ENCODE measurements at regions not wholly inside any gene's neighbourhood (a gene's known extent, or its start where the extent isn't known, plus 50 kb on each side); places are given as distances from the start of the nearest gene placed in this dataset.

GRCh38 chr16:87542531-87543102, 49.8 kb upstream of the ZCCHC14 start:
- Mint-ChIP-seq H3K9me3 (ENCODE audit: unreplicated experiment) (no peaks in the 10 kb centered on the region), H3K36me3 (ENCODE audit: insufficient read depth, unreplicated experiment) (no peaks in the 10 kb centered on the region), H3K4me3 (ENCODE audit: unreplicated experiment) (no peak overlapping the region), H3K27ac (ENCODE audit: unreplicated experiment) (no peak overlapping the region), H3K4me1 (ENCODE audit: low read depth, unreplicated experiment) (no peaks in the 10 kb centered on the region), H3K27me3 (ENCODE audit: insufficient read depth, unreplicated experiment) (no peaks in the 10 kb centered on the region)
- intact Hi-C loops (cut with micrococcal nuclease; ENCODE audit: unreplicated experiment) = loop anchor here (2.0 kb wide), 1 partner anchor 82 kb away; no protein-coding TSS in a partner anchor
- Histone ChIP-seq H3K4me1 (peaks cover 8% of the 10 kb centered on the region; the same call in 1 of the 2 replicates), H3K27me3 (replicated peaks; ENCODE audit: control insufficient read depth, insufficient read depth, low read length) (no peaks in the 10 kb centered on the region), H3K36me3 (ENCODE audit: control insufficient read depth, insufficient read depth, low read length) (no peaks in the 10 kb centered on the region), H3K4me3 (ENCODE audit: low read depth, low read length) (no peak overlapping the region), H3K9me3 (no peaks in the 10 kb centered on the region)
- CTCF ChIA-PET = interaction anchor here (0.7 to 1.1 kb wide), 2 partner anchors 81 to 225 kb away, joined by 3 to 4 read pairs; partner anchors contain the start of gene C16orf95
- peak in 1 of 2 experiments; percentile 23 for DNase-seq
- POLR2A ChIA-PET = no interaction called here
- BruUV-seq (replicated peaks) = no TSS peak
- peak in 1 of 2 experiments; percentile 29 for TF ChIP-seq CTCF (IDR thresholded peaks at IDR 0.05; ENCODE audit: insufficient read depth in 1 of 2, low read depth in 1 of 2, low read length in 1 of 2, severe bottlenecking in 1 of 2, unreplicated experiment in 1 of 2)

Measured in Caco-2 (cell line).